SIG-M5 treated with dmso at 0.1 percent for 504 hours (cell line): ENCODE measurements at regions not wholly inside any gene's neighbourhood (a gene's known extent, or its start where the extent isn't known, plus 50 kb on each side); places are given as distances from the start of the nearest gene placed in this dataset.
"Not testable (repeated sequence)": the region's sequence is repeated elsewhere in the genome, so short reads cannot be mapped to it uniquely, and the experiment has no call there.

Experiments used
- DNase-seq: peaks from one replicate; lab custom pipeline; 2025; ENCODE audit not compliant: unreplicated experiment; lab: John Stamatoyannopoulos, UW

DNA sequence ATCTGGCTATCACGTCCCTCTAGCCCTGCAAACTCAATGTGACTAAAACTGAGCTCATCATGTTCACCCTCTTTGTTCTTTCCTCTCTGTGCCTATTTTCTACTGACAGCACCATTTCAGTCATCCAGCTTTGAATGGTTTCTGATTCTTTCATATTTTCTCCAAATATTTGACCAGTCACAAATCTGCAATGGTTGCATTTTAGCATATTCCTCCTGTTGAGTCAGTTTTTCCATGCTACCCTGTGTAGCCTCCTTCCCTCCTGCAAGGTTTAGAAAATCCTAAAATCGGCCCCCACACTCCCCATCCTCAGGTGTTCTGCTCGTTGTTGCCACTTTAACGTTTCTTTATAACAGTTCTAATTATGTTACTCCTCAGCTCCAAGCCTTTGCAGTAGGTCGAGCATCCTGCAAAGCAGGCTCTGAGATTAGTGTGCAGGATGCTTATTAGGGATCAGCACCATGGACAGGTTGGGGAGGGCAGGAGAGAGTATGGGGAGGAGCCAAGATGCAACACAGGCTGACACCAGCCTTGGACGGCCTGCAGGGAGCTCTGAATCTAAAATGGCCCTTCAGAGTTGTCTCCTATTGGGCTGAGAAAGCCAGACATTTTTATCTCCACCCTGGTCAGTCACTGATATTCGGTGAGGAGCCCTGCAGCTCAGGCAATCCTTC is 531.0 kb upstream of the COBL start:
- no peak for DNase-seq

DNA sequence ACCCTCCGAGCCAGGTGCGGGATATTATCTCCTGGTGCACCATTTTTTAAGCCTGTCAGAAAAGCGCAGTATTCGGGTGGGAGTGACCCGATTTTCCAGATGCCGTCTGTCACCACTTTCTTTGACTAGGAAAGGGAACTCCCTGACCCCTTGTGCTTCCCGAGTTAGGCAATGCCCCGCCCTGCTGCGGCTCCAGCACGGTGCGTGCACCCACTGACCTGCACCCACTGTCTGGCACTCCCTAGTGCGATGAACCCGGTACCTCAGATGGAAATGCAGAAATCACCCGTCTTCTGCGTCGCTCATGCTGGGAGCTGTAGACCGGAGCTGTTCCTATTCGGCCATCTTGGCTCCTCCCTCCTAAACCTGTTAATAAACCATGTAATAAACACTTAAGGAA is 522.5 kb upstream of the COBL start:
- DNase-seq: not testable (repeated sequence)

DNA sequence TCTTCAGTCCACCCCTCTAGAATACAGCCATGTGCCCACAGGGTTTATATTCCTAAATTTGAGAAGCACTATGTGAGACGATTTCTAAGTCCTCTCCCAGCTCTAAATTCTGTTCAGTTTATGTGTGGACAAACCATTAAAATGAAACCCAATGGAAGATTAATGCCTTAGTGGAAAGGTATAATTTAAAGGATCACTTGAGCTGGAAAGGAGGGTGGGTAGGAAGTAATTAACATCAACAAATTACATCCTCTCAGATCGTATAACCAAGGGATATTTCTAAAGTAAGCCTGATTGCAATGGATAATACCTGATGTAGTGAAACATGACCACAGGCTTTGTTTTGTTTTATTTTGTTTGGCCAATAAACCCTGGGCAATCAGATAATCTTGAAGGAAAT is 511.0 kb upstream of the COBL start:
- DNase-seq: no peak

DNA sequence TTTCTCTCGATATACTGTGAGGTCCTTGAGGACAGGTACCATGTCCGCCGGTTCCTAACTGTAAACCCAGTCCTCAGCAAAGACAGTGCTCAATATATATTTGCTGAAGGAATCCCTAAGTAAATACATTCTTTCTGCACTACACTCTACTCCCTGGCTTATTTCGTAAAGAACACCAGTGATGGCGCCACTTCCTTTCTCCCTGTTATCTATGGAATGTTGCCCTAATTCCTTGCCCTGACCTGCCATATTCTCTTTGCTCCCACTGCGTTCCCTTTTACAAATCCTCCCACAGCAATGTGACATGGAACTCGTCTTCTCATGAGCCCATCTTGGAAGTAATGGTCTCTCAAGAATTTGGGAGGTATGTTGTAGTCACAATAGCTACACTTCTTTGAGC is 507.4 kb upstream of the COBL start:
- DNase-seq: no peak

DNA sequence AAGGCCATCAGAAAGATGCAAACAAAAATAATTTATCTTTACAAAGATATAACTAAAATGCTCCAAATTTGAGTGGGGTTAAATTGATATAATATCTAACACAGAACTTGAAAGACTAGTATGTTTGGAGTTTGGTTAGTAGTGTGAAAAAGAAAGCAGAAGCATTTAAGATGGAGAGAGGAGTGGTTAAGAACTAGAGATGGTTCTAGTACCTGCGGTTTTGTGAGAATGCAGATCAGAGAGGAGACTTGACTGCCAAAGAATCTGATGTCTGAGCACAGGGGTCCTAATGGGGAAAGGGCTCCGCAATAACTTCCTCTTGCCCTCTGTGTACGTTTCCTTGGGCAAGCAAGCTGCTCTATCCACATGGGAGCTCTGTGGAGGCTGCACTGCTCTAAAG is 506.8 kb upstream of the COBL start:
- DNase-seq: no peak

DNA sequence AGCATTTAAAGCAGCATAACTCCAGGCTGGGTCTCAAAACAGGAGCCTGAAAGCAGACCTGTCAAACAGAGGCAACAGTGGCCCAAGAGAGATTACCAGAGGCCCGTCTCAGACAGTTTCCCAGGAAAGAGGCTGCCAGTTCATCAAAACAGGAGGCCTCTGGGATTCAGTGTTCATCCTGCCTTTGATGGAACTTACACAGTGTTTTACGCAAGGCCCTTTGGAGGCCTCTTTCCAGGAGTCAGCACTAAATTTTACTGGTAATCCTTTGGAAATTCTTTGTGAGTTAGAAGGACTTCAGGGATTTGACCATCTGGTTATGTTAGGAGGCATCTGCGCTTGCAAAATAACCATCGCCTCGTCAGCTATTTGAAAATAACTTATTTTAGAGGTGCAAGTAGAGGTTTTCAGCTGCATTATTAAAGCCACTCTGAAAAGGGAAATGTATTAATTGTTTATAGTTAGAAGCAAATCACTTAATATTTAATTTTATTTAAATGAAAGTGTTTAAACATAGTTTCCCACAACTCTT is 501.2 kb upstream of the COBL start:
- no peak for DNase-seq

DNA sequence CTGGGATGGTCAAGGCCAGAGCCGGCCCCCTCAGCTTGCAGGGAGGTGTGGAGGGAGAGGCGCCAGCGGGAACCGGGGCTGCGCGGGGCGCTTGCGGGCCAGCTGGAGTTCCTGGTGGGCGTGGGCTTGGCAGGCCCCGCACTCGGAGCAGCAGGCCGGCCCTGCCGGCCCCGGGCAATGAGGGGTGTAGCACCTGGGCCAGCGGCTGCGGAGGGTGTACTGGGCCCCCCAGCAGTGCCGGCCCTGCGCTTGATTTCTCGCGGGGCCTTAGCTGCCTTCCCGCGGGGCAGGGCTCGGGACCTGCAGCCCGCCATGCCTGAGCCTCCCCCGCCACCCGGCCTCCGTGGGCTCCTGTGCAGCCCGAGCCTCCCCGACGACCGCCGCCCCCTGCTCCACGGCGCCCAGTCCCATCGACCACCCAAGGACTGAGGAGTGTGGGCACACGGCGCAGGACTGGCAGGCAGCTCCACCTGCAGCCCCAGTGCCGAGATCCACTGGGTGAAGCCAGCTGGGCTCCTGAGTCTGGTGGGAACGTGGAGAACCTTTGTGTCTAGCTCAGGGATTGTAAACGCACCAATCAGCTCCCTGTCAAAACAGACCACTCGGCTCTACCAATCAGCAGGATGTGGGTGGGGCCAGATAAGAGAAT is 489.3 kb upstream of the COBL start:
- DNase-seq: not testable (repeated sequence)

DNA sequence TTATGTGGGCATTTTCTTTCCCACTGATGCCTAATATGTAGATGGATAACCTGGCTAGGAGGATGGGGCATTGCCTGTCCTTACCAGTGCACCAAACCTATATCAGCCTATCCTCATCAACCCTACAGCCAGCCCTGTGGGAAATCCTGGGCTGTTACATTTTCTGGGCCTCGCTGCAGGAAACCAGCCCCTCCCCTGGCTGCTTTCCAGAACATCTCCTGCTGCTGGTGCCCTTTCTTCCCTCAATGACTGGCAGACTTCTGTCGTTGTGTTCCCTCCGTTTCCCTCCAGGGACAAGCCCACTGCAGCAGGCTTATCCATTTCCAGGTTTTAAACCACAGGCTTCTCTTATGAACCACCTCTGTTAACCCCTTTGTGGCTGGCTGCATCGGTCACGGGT is 486.1 kb upstream of the COBL start:
- no peak for DNase-seq

DNA sequence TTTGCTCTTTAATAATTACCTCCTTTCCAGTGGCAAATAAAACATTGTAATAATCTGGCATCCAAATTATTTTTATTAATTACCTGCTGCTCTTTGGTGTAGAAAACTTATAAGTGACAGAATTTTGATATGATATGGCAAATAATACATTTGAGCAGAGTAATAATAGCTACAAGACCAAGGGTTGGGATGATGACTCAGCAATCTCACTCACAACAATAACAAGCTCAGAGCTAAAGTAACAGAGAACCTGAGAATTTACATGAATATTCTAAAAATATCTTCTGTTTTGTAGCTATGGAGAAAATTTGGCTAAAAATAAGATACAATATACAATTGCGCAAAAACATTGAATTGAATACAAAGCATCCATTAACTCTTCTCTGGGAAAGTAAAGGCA is 480.8 kb upstream of the COBL start:
- no peak for DNase-seq

DNA sequence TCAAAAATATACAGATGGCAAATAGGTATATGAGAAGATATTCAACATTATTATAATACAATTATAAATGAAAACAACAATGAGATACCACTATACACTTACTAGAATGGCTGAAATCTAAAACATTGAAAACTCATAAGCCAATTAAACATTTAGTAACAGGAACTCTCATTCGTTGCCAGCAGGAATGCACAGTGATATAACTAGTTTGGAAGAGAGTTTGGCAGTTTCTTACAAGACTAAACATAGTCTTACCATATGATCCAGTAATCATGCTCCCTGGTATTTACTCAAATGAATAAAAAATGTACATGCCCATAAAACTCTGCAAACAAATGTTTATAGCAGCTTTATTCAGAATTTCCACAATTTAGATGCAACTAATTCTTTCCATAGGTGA is 476.2 kb upstream of the COBL start:
- DNase-seq: no peak

DNA sequence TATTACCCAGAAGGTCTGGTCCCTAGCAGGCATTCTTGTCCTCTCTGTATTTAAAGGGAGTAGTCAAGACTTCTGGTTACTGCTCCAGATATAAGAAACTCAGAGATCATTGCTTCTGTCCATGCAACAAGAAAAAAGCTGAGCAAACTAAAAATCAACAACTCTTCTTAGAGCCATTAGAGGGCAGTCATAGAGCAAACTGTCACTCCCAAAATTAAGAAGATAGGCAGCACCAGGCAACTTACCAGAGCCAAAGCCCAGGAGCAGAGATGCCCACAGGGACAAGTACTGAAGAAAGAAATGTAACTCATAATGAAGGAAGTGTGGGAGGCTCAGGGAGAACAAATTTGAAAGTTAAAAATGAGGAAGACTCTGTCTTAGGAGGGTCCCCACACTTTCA is 472.9 kb upstream of the COBL start:
- DNase-seq: peak; percentile 27

DNA sequence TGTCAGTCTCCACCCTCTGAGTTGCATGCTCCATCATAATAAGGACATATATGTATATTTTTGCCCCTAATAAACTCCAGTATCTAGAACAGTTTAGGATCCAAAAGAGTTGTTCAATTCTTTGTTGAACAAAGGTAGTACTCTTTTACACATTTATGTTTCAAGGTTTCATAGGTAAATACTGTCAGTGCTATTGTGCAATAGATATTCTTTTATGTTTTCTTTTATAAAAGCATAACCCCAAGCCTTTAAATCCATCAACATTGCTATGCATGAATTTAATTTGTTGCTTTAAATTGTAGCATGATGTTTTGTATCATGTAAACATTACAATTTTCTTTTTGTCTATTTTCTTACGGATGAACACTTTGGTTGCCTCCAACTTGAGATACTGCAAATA is 469.7 kb upstream of the COBL start:
- no peak for DNase-seq

DNA sequence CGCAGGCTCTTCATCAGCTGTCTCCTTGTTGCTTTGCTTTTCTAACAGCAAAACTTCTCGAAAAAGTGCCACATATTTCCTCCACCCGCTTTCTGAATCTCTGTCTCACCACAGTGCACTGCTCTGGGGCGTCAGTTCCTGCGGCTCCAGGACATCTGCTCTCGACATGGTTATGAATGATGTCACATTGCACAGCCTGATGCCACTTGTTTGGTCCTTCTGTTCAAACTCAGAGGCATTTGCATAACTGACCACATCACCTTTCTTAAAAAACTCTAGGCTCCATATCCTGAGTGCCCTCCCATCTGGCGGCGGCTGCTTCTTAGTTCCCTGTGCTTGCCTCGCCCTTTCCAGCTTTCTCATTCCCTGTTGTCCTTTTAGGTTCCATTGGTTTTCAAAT is 469.3 kb upstream of the COBL start:
- DNase-seq: no peak

DNA sequence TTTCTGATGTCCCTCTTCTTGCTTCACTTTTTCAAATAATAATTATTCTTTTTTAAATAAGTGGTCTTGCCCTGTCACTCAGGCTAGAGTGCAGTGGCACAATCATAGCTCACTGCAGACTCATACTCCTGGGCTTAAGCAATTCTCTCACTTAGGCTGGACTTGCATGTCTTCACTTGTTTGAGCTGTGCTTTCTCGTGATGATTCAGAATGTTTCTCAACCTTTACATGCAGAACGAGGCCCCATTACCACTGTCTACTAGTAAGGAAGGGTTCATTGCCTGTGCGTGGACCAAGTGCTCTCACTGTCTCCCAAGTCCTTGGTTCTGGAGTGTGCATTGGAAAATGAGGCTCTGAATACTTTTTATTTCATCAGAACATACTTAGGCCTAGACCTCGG is 468.6 kb upstream of the COBL start:
- peak; percentile 1 for DNase-seq

DNA sequence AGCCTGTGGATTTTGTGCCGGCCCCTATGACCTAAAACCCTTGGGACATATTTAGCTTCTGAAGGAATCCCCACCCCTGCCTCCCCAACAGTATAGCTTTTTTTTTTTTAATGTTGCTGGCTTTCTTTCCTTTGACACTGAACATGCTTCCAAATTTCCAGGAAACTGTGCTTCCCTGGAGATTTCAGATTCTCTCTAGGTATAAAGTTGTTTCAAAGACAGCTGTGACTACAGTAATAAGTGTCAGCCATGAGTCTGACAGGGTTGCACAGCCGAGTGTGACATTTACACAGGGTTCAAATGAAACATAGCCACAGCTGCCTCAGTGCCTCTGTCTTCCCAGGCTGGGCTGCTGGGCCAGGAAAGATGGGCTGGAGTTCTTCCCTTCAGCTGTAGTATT is 466.6 kb upstream of the COBL start:
- DNase-seq: no peak

DNA sequence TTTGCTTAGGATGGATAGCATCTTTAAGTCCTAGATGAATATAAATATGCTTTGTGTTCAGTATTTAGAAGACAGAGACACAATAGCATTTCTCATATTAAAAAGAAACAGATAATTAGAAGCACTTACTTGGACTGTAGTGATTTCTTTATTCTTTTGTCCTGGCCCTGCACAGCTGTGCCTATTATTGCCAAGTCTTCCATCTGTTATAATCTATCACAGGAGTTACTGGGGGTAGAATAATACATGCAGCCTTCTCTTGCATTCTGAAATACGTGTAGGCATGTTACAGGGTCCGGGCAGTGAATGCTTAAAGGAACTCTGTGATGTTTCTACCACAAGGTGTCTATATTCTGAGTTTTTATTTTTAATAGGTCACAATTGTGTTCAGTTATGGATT is 461.5 kb upstream of the COBL start:
- DNase-seq: no peak

DNA sequence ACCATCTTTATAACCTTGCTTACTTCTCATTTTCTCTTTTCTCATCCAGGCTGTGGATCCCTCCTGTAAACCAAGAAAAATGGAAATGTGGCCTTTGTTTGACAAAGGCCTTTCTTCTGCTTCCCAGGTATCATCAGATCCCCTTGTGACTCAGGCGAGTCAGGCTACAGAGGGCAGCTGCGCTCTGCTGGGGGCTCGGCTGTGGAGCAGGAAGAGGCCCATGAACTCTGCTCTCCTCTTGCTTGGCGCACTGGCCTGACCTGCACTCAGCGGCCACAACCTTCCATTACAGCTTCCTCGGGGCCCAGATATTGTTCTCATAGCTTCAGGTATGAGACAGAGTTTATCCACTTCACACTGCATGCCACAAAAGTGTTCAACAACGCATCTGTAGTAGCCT is 457.6 kb upstream of the COBL start:
- no peak for DNase-seq

DNA sequence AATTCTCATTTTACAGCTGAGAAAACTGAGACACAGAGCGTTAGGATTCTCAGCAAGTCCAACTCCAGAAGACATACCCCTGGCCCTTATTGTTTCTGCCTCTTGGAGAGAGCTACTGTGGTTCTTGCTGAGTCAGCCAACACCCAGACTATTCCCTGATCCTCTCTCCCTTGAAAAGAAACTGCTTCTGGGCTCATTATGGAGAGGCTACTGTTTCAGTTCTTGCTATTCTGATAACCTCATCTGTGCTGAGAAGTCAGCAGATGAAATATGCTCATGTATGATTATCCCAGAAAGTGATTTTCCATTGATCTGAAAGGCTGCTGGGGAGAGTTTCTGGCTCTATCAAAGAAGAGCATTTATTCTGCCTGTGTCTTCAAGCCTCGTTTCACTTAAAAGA is 455.6 kb upstream of the COBL start:
- DNase-seq: no peak

DNA sequence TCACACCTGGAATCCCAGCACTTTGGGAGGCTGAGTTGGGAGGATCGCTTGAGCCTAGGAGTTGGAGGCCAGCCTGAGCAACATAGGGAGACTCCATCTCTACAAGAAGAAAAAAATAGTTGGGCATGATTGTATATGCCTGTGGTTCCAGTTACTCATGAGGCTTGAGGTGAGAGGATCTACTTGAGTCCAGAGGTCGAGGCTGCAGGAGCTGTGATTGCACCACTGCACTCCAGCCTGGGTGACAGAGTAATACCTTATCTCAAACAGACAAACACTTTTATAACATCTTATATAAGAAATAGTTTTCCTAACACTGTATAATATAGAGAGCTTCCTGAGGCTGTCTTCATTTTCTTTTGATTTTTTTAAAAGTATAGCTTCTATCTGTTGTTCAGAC is 448.4 kb upstream of the COBL start:
- DNase-seq: no peak

DNA sequence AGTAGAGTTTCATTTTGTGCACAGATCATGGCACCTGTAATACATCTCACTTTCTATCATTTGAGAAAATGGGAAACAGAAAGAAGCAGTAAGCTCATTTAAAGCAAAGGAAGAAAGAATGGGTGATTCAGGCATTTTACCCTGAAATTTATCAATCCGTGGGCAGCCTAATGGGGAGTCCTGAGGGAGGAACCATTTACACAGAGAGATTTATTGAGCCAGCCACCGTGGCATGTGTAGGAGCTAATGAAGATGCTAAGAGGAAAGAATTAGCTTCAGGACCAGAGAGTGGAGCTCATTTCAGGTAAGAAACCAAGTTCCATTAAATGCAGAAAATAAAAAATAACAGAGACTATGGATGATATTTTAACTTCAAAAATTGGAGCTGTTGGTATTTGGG is 443.4 kb upstream of the COBL start:
- no peak for DNase-seq

DNA sequence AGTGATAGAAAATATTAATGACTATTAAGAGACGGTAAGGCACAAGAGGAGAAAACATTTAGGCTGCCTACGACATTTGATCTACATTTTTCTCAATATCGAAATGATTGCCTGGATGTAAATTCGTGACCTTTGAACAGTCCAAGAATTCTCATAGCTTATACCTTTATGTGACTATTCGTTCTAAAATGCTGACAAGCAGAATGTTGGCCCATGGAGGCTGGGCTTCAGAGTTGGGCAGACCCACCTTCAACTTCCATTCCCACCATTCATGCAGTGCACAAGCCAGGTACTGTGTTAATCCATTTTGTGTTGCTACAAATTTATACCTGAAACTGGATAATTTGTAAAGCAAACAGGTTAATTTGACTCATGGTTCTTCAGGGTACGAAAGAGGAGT is 441.4 kb upstream of the COBL start:
- DNase-seq: no peak

DNA sequence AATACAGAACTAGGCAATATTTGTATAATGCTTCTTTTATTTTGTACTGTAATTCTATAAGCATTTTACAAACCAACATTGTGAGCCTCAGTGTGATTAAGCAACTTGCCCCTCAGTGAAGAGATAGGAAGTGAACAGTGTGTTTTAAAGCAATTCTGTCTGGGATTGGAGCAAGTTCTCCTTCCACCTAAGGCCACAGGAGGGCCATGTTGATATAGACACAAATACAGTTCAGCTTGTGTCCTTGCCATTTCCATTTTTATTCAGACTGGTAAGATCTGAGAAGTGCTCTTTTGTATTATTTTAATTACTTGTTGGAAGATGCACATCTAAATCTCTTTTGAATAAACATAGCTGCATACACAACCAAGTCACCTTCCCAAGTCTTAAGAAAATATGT is 416.3 kb upstream of the COBL start:
- peak; percentile 2 for DNase-seq

DNA sequence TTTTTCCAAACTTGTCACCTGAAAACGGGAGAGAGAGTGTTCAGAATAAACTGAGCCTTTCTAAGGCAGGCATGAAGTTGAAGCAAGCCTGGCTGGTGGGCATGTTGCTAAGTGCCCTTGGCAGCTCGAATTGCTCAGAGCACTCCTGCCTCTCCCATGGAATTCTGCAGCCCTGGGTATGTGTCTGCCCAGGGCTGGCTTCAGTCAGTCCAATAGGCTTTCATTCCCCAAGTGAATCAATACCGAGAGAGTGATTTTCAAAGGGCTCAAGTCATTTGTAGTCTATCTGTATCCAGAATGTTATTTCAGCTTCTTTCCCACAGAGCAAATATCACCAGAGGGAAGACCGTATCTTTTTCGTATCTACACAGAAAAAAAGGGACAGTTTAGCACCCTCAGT is 415.5 kb upstream of the COBL start:
- no peak for DNase-seq
